ENCODE measurements at regions not wholly inside any gene's neighbourhood (a gene's known extent, or its start where the extent isn't known, plus 50 kb on each side); places are given as distances from the start of the nearest gene placed in this dataset.
"Not testable (repeated sequence)": the region's sequence is repeated elsewhere in the genome, so short reads cannot be mapped to it uniquely, and the experiment has no call there.

DNA sequence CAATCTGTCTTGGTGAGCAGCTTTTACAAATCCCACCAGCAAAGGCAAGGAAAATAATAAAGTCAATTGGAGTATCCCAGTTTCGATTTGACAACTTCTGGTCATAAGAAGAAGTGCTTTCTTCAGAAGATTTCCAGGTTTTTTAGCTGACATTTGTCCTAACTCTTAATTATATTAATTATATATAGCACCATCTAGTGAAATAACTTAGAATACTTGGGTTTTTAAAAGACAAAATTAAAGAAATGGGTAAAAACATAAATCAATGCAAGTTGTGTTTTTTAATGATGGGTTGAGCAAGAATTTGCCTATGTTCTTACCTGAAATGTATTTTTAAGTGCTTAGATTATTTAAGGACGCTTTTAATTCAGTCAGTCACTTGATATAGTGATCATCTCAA lies 421.8 kb downstream of the ACTL7B start:
- DNase-seq (ENCODE audit: low read depth): no peak
- TF ChIP-seq POLR2A (IDR thresholded peaks at IDR 0.05; ENCODE audit: extremely low read depth, insufficient read length) (no peak), MYC (IDR thresholded peaks at IDR 0.05; ENCODE audit: low read depth, low read length) (no peak)
- TF ChIP-seq, protein P1, sequence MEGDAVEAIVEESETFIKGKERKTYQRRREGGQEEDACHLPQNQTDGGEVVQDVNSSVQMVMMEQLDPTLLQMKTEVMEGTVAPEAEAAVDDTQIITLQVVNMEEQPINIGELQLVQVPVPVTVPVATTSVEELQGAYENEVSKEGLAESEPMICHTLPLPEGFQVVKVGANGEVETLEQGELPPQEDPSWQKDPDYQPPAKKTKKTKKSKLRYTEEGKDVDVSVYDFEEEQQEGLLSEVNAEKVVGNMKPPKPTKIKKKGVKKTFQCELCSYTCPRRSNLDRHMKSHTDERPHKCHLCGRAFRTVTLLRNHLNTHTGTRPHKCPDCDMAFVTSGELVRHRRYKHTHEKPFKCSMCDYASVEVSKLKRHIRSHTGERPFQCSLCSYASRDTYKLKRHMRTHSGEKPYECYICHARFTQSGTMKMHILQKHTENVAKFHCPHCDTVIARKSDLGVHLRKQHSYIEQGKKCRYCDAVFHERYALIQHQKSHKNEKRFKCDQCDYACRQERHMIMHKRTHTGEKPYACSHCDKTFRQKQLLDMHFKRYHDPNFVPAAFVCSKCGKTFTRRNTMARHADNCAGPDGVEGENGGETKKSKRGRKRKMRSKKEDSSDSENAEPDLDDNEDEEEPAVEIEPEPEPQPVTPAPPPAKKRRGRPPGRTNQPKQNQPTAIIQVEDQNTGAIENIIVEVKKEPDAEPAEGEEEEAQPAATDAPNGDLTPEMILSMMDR (IDR thresholded peaks at IDR 0.05; ENCODE audit: low read depth, low read length): no peak
- TF ChIP-seq, protein P2, sequence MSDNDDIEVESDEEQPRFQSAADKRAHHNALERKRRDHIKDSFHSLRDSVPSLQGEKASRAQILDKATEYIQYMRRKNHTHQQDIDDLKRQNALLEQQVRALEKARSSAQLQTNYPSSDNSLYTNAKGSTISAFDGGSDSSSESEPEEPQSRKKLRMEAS (IDR thresholded peaks at IDR 0.05; ENCODE audit: low read depth, low read length): no peak
- no peak overlapping the region for H3K4me3 ChIP-seq (ENCODE audit: low read depth, low read length)

DNA sequence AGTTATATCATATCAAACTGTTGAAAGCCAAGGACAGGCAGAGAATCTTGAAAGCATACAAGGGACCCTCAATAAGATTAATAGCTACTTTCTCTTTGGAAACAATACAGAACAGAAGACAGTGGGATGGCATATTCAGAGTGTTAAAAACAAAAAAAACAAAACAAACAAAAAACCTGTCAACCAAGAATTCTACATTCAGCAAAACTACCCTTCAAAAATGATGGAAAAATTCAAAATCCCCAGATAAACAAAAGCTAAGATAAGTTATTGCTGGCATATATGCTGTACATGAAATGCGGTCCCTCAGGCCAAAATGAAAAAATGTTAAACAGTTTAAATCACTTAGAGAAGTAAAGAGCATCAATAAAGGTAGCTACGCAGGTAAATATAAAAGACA lies 425.1 kb downstream of the ACTL7B start:
- TF ChIP-seq, protein P2 (IDR thresholded peaks at IDR 0.05; ENCODE audit: low read depth, low read length): no peak
- TF ChIP-seq MYC (IDR thresholded peaks at IDR 0.05; ENCODE audit: low read depth, low read length) (no peak), POLR2A (IDR thresholded peaks at IDR 0.05; ENCODE audit: extremely low read depth, insufficient read length) (no peak)
- TF ChIP-seq, protein P1 (IDR thresholded peaks at IDR 0.05; ENCODE audit: low read depth, low read length): no peak

DNA sequence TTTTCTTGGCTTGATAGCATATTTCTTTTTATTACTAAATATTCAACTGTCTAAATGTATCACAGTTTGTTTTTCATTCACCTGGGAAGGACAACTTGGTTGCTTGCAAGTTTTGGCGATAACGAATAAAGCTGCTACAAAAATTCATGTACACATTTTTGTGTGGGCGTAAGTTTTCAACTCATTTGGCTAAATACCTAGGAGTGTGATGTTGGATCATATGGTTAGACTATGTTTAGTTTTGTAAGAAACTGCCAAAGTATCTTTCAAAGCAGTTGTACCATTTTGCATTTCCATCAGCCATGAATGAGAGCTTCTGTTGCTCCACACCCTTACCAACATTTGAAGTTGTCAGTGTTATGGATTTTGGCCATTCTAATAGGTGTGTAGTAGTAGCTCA lies 428.0 kb downstream of the ACTL7B start:
- no peak for DNase-seq (ENCODE audit: low read depth)
- no peak overlapping the region for H3K4me3 ChIP-seq (ENCODE audit: low read depth, low read length)
- TF ChIP-seq MYC (IDR thresholded peaks at IDR 0.05; ENCODE audit: low read depth, low read length): no peak
- TF ChIP-seq POLR2A (IDR thresholded peaks at IDR 0.05; ENCODE audit: extremely low read depth, insufficient read length): no peak
- TF ChIP-seq, protein P1 (IDR thresholded peaks at IDR 0.05; ENCODE audit: low read depth, low read length): no peak
- TF ChIP-seq, protein P2 (IDR thresholded peaks at IDR 0.05; ENCODE audit: low read depth, low read length): no peak

More for the DNA sequence above, 425.1 kb downstream of the ACTL7B start:
- no peak overlapping the region for H3K4me3 ChIP-seq (ENCODE audit: low read depth, low read length)
- no peak for DNase-seq (ENCODE audit: low read depth)

DNA sequence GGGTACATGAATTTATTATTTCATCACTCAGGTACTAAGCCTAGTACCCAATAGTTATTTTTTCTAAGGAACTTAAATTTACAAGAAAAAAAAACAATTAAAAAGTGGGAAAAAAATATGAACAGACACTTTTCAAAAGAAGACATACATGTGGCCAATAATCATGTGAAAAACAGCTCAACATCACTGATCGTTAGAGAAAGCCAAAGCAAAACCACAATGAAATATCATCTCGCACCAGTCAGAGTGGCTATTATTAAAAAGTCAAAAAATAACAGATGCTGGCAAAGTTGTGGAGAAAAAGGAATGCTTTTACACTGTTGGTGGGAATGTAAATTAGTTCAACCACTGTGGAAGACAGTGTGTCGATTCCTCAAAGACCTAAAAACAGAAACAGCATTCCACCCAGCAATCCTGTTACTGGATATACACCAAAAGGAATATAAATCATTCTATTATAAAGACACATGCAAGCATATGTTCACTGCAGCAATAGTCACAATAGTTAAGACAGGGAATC lies 429.3 kb downstream of the ACTL7B start:
- DNase-seq (ENCODE audit: low read depth); H3K4me3 ChIP-seq (ENCODE audit: low read depth, low read length): not testable (repeated sequence)

DNA sequence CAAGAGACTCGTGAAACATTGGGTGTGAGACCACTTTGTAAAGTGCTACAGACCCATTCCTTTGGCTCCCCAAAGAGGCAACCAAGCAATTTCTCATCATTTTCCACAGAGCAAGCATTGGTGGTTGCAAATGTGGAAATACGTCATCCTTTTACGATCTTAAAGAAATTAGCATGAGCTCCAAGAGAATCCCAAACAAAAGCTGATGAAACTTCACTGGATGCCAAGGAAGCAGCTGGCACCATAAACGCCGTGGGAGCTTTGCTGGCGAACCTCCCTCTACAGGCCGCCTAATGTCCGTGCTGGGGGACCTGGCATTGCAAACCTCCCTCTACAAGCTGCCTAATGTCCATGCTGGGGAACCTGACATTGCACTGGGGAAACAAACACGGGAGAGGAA lies 432.4 kb downstream of the ACTL7B start:
- DNase-seq (ENCODE audit: low read depth): no peak
- no peak overlapping the region for H3K4me3 ChIP-seq (ENCODE audit: low read depth, low read length)
- no peak for TF ChIP-seq MYC (IDR thresholded peaks at IDR 0.05; ENCODE audit: low read depth, low read length)
- TF ChIP-seq, protein P1 (IDR thresholded peaks at IDR 0.05; ENCODE audit: low read depth, low read length): no peak
- TF ChIP-seq, protein P2 (IDR thresholded peaks at IDR 0.05; ENCODE audit: low read depth, low read length): no peak
- TF ChIP-seq POLR2A (IDR thresholded peaks at IDR 0.05; ENCODE audit: extremely low read depth, insufficient read length): no peak

DNA sequence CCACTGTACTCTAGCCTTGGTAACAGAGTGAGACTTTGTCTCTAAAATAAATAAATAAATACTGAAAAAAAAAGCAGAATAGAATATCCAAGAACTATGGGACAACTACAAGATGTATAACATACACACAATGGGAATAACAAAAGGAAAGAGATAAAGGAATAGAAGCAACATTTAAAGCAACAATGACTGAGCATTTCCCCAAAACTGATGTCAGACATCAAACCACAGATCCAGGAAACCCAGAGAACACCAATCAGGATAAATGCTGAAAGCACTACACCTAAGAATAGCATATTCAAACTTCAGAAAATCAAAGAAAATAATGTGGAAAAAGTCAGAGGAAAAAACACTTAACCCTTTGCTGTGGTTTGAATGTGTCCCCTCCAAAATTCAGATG lies 436.4 kb downstream of the ACTL7B start:
- H3K4me3 ChIP-seq (ENCODE audit: low read depth, low read length): no peak overlapping the region
- no peak for DNase-seq (ENCODE audit: low read depth)
- TF ChIP-seq, protein P2 (IDR thresholded peaks at IDR 0.05; ENCODE audit: low read depth, low read length): no peak
- TF ChIP-seq POLR2A (IDR thresholded peaks at IDR 0.05; ENCODE audit: extremely low read depth, insufficient read length) (no peak), MYC (IDR thresholded peaks at IDR 0.05; ENCODE audit: low read depth, low read length) (no peak)
- TF ChIP-seq, protein P1 (IDR thresholded peaks at IDR 0.05; ENCODE audit: low read depth, low read length): no peak
